ENCODE measurements at regions not wholly inside any gene's neighbourhood (a gene's known extent, or its start where the extent isn't known, plus 50 kb on each side); places are given as distances from the start of the nearest gene placed in this dataset.

DNA sequence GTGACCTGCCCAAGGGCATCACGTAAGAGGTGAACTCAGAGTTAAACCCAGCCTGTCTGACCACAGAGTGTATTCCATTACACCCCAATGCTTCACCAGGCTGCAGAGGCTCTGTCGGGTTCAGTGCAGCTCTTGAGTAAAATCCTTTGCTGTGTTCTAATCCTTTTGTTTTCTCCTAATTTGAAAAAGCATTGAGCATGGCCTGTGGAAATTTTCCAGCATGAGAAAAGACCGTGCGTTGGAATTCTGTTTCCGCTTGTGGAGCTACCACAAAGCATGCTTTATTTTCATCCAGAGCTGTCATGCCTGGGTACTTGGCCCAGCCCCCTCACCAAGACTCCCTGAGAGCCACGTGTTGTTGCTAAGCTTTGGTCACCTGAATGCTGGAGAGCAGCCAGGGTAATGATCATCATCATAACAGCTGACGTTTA is 317.6 kb downstream of the PRDM2 start:
- Mint-ChIP-seq H3K4me3 (ENCODE audit: low read depth) (no peak overlapping the region), H3K9me3 (ENCODE audit: low read depth) (no peaks in the 10 kb centered on the region), H3K36me3 (ENCODE audit: insufficient read depth) (no peaks in the 10 kb centered on the region), H3K27me3 (peaks cover 10% of the 10 kb centered on the region), H3K4me1 (ENCODE audit: low read depth) (no peaks in the 10 kb centered on the region), H3K27ac (no peak overlapping the region)
- TF ChIP-seq CTCF (IDR thresholded peaks at IDR 0.05; ENCODE audit: unreplicated experiment), result no peak
- no peak for DNase-seq (ENCODE audit: low spot score, unreplicated experiment)

GRCh38 chr1:14019461-14019860 is 319.5 kb downstream of the PRDM2 start:
- no peak for TF ChIP-seq CTCF (IDR thresholded peaks at IDR 0.05; ENCODE audit: unreplicated experiment)
- no peaks in the 10 kb centered on the region for H3K4me1 Mint-ChIP-seq (ENCODE audit: low read depth)
- no peak overlapping the region for H3K4me3 Mint-ChIP-seq (ENCODE audit: low read depth)
- DNase-seq (ENCODE audit: low spot score, unreplicated experiment), result no peak
- H3K9me3 Mint-ChIP-seq (ENCODE audit: low read depth), result no peaks in the 10 kb centered on the region
- H3K27me3 Mint-ChIP-seq, result peaks cover 19% of the 10 kb centered on the region
- no peaks in the 10 kb centered on the region for H3K36me3 Mint-ChIP-seq (ENCODE audit: insufficient read depth)
- H3K27ac Mint-ChIP-seq, result no peak overlapping the region

- Mint-ChIP-seq H3K9me3 (ENCODE audit: low read depth) (no peaks in the 10 kb centered on the region), H3K4me1 (ENCODE audit: low read depth) (no peaks in the 10 kb centered on the region)
These were observed 320.0 kb downstream of the PRDM2 start for GRCh38 chr1:14020006-14020405.

GRCh38 chr1:14027099-14027498 is 327.1 kb downstream of the PRDM2 start:
- peaks cover 41% of the 10 kb centered on the region for H3K27me3 Mint-ChIP-seq
- no peak overlapping the region for H3K27ac Mint-ChIP-seq

More at GRCh38 chr1:14020006-14020405, 320.0 kb downstream of the PRDM2 start:
- Mint-ChIP-seq H3K27ac (no peak overlapping the region), H3K36me3 (ENCODE audit: insufficient read depth) (no peaks in the 10 kb centered on the region), H3K4me3 (ENCODE audit: low read depth) (no peak overlapping the region), H3K27me3 (peaks cover 25% of the 10 kb centered on the region)
- DNase-seq (ENCODE audit: low spot score, unreplicated experiment), result no peak
- no peak for TF ChIP-seq CTCF (IDR thresholded peaks at IDR 0.05; ENCODE audit: unreplicated experiment)

GRCh38 chr1:14031461-14031860 is 331.5 kb downstream of the PRDM2 start:
- H3K27me3 Mint-ChIP-seq, result peaks cover 24% of the 10 kb centered on the region
- TF ChIP-seq CTCF (IDR thresholded peaks at IDR 0.05; ENCODE audit: unreplicated experiment), result no peak
- no peaks in the 10 kb centered on the region for H3K36me3 Mint-ChIP-seq (ENCODE audit: insufficient read depth)
- H3K27ac Mint-ChIP-seq, result no peak overlapping the region
- H3K4me3 Mint-ChIP-seq (ENCODE audit: low read depth), result no peak overlapping the region
- H3K9me3 Mint-ChIP-seq (ENCODE audit: low read depth), result peaks cover 12% of the 10 kb centered on the region
- no peak for DNase-seq (ENCODE audit: low spot score, unreplicated experiment)
- H3K4me1 Mint-ChIP-seq (ENCODE audit: low read depth), result no peaks in the 10 kb centered on the region

More at GRCh38 chr1:14027099-14027498, 327.1 kb downstream of the PRDM2 start:
- DNase-seq (ENCODE audit: low spot score, unreplicated experiment), result no peak
- TF ChIP-seq CTCF (IDR thresholded peaks at IDR 0.05; ENCODE audit: unreplicated experiment), result no peak
- Mint-ChIP-seq H3K4me3 (ENCODE audit: low read depth) (no peak overlapping the region), H3K4me1 (ENCODE audit: low read depth) (no peaks in the 10 kb centered on the region), H3K36me3 (ENCODE audit: insufficient read depth) (no peaks in the 10 kb centered on the region), H3K9me3 (ENCODE audit: low read depth) (no peaks in the 10 kb centered on the region)
